ENCODE measurements at regions not wholly inside any gene's neighbourhood (a gene's known extent, or its start where the extent isn't known, plus 50 kb on each side); places are given as distances from the start of the nearest gene placed in this dataset.

DNA sequence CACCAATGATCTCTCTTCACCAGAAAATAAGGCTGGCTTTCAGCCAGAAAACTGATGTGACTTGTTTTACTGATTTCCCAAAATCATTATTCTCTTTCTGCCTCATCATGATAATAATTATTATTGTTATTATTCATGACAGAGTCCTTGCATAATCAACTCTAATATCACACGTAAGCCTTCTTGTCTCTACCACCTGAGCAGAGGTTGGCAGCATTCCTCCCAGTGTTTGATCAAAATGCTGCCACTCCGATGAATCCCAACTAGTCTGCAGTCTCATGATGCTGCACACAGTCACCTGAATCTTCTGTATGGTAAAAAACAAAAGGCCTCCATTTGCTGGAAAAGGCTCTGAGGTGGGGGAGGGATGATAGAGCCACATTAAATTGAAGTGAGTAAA lies 105.7 kb upstream of the PLEKHG7 start:
- TF ChIP-seq RAD21 (conservative IDR thresholded peaks at IDR 0.05 in 1 of 2, IDR thresholded peaks at IDR 0.05 in 1 of 2) (no peak), CHD2 (IDR thresholded peaks at IDR 0.05; ENCODE audit: low read length, partially characterized antibody) (no peak), HDAC2 (IDR thresholded peaks at IDR 0.05) (no peak), PHF8 (IDR thresholded peaks at IDR 0.05; ENCODE audit: borderline replicate concordance, low read depth) (no peak)
- TF ChIP-seq, protein P1, sequence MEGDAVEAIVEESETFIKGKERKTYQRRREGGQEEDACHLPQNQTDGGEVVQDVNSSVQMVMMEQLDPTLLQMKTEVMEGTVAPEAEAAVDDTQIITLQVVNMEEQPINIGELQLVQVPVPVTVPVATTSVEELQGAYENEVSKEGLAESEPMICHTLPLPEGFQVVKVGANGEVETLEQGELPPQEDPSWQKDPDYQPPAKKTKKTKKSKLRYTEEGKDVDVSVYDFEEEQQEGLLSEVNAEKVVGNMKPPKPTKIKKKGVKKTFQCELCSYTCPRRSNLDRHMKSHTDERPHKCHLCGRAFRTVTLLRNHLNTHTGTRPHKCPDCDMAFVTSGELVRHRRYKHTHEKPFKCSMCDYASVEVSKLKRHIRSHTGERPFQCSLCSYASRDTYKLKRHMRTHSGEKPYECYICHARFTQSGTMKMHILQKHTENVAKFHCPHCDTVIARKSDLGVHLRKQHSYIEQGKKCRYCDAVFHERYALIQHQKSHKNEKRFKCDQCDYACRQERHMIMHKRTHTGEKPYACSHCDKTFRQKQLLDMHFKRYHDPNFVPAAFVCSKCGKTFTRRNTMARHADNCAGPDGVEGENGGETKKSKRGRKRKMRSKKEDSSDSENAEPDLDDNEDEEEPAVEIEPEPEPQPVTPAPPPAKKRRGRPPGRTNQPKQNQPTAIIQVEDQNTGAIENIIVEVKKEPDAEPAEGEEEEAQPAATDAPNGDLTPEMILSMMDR (IDR thresholded peaks at IDR 0.05): no peak

Data from A549 (cell line).